Left ventricle myocardium inferior (tissue), 1 donor: ENCODE measurements at regions not wholly inside any gene's neighbourhood (a gene's known extent, or its start where the extent isn't known, plus 50 kb on each side); places are given as distances from the start of the nearest gene placed in this dataset.

Experiments
- DNase-seq: peaks from one replicate; pipeline ENCODE4 v3.0.0-alpha.2; 2020
- H3K27ac ChIP-seq: fragments of 200-600 bp; replicated peaks from 2 replicates; pipeline ENCODE4 v1.8.0; 2021
- H3K27me3 ChIP-seq: fragments of 200-600 bp; 2 replicates; pipeline ENCODE4 v1.8.0; 2021; ENCODE audit warnings: low read depth
- H3K36me3 ChIP-seq: fragments of 200-600 bp; 2 replicates; pipeline ENCODE4 v1.8.0; 2021
- H3K4me1 ChIP-seq: fragments of 200-600 bp; 2 replicates; pipeline ENCODE4 v1.8.0; 2021
- H3K4me3 ChIP-seq: fragments of 200-600 bp; 2 replicates; pipeline ENCODE4 v1.8.0; 2021; ENCODE audit warnings: mild to moderate bottlenecking, moderate library complexity
- H3K9me3 ChIP-seq: fragments of 200-600 bp; replicated peaks from 2 replicates; pipeline ENCODE4 v1.8.0; 2021
- CTCF ChIP-seq: fragments of 200-600 bp; IDR thresholded peaks from 2 replicates; pipeline ENCODE4 v1.8.0; 2021; ENCODE audit warnings: antibody characterized with exemption, mild to moderate bottlenecking, borderline replicate concordance
- intact Hi-C: fragments of 100-400 bp; cut with micrococcal nuclease; formaldehyde crosslinking; loops from one replicate; pipeline ENCODE4 v1.11.0; 2022
- donor health status: DM: no; HTN: yes; CAD: no; lungs with severe emphysema.

- Histone ChIP-seq H3K9me3 (no peaks in the 10 kb centered on the region), H3K27ac (no peak overlapping the region), H3K27me3 (no peaks in the 10 kb centered on the region), H3K36me3 (no peaks in the 10 kb centered on the region), H3K4me1 (no peaks in the 10 kb centered on the region), H3K4me3 (no peak overlapping the region)
- no peak for DNase-seq
- intact Hi-C loops = no loop called here
- TF ChIP-seq CTCF = no peak
Observed at GRCh38 chr5:143739746-143740145, 72.2 kb upstream of the HMHB1 start.

- no peak for DNase-seq
- Histone ChIP-seq H3K27me3 (no peaks in the 10 kb centered on the region), H3K9me3 (no peaks in the 10 kb centered on the region), H3K27ac (no peak overlapping the region), H3K4me3 (no peak overlapping the region), H3K4me1 (peaks cover 4% of the 10 kb centered on the region), H3K36me3 (no peaks in the 10 kb centered on the region)
- no peak for TF ChIP-seq CTCF
- intact Hi-C loops = no loop called here
Observed at GRCh38 chr5:143738417-143739401, 73.3 kb upstream of the HMHB1 start.

GRCh38 chr5:143737062-143737461 lies 74.9 kb upstream of the HMHB1 start:
- intact Hi-C loops = no loop called here
- no peak for TF ChIP-seq CTCF
- DNase-seq = no peak

GRCh38 chr5:143734456-143734780 lies 77.5 kb upstream of the HMHB1 start:
- H3K27ac ChIP-seq = peak overlapping the region; percentile 67
- TF ChIP-seq CTCF = no peak
- no peaks in the 10 kb centered on the region for H3K36me3 ChIP-seq
- no peak overlapping the region for H3K4me3 ChIP-seq
- H3K4me1 ChIP-seq = peaks cover 39% of the 10 kb centered on the region
- H3K9me3 ChIP-seq = no peaks in the 10 kb centered on the region
- no peak for DNase-seq
- no peaks in the 10 kb centered on the region for H3K27me3 ChIP-seq
- intact Hi-C loops = no loop called here

More at GRCh38 chr5:143737062-143737461, 74.9 kb upstream of the HMHB1 start:
- Histone ChIP-seq H3K27ac (no peak overlapping the region), H3K36me3 (no peaks in the 10 kb centered on the region), H3K4me3 (no peak overlapping the region), H3K9me3 (no peaks in the 10 kb centered on the region), H3K27me3 (no peaks in the 10 kb centered on the region), H3K4me1 (peaks cover 20% of the 10 kb centered on the region)

DNA sequence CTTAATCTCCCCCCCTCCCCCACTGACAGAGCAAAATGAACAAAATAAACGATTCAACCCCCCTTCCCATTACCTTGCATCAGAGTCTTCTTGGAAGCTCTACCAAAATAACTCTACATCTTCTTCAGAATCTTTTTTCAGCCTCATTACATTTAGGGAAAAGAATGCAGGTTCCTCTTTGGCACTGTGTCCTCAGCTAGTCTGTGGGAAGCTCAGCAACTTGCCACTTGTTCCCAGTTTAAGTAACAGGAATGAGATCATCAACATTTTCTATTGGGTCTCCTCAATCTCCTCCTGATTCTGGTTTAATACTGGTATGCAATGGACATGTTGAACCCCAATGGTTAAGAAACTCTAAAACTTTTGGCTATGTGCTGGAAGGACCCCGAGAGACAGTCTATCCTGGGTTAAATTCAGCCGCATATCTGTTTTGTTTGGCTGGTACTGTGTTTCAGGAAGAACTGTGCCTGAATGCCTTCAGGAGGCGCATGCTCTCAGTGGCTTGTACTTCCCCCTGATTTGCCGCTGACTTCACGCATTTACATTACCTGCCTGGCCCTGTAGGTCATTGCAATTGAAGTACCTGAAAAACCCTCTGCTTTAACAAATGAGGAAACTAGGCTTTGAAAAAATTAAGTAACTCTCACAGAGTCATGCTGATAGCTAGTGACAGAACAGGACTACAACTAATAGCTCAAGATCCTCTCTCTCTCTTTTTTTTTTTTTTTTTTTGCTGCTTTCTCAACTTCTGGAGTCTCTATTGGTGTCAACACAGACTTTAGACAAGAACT lies 78.1 kb upstream of the HMHB1 start:
- TF ChIP-seq CTCF = no peak
- no peaks in the 10 kb centered on the region for H3K27me3 ChIP-seq
- DNase-seq = no peak
- H3K36me3 ChIP-seq = no peaks in the 10 kb centered on the region
- peak overlapping the region; percentile 8 for H3K4me3 ChIP-seq
- peaks cover 39% of the 10 kb centered on the region for H3K4me1 ChIP-seq
- intact Hi-C loops = no loop called here
- no peaks in the 10 kb centered on the region for H3K9me3 ChIP-seq
- H3K27ac ChIP-seq = peak overlapping the region; percentile 67
